H9 (cell line): ENCODE measurements at regions not wholly inside any gene's neighbourhood (a gene's known extent, or its start where the extent isn't known, plus 50 kb on each side); places are given as distances from the start of the nearest gene placed in this dataset.

Experiments
- DNase-seq: peaks from one replicate; pipeline ENCODE4 v3.0.0-alpha.2; 2017
- H2AFZ ChIP-seq: one replicate; pipeline ENCODE4 v1.6.1; 2013; ENCODE audit warnings: mild to moderate bottlenecking, low read length, control low read depth, moderate library complexity
- H2AK5ac ChIP-seq: 2 replicates; pipeline ENCODE4 v1.6.1; 2013; ENCODE audit warnings: low read length, control low read depth, mixed read lengths; ENCODE audit not compliant: insufficient read length
- H2BK120ac ChIP-seq: one replicate; pipeline ENCODE4 v1.6.1; 2013; ENCODE audit warnings: low read depth, mild to moderate bottlenecking, low read length, control low read depth, inconsistent platforms; ENCODE audit not compliant: poor library complexity, severe bottlenecking
- H2BK12ac ChIP-seq: 2 replicates; pipeline ENCODE4 v1.6.1; 2013; ENCODE audit warnings: low read length, control low read depth, mixed read lengths, low read depth; ENCODE audit not compliant: insufficient read length
- H2BK15ac ChIP-seq: 2 replicates; pipeline ENCODE4 v1.6.1; 2013; ENCODE audit warnings: low read depth, low read length, control low read depth
- H2BK20ac ChIP-seq: one replicate; pipeline ENCODE4 v1.6.1; 2013; ENCODE audit warnings: low read depth, mild to moderate bottlenecking, low read length, control low read depth, inconsistent platforms; ENCODE audit not compliant: poor library complexity, severe bottlenecking
- H2BK5ac ChIP-seq: 2 replicates; pipeline ENCODE4 v1.6.1; 2013; ENCODE audit warnings: low read length, control low read depth, mixed read lengths; ENCODE audit not compliant: insufficient read length
- H3K14ac ChIP-seq: 2 replicates; pipeline ENCODE4 v1.6.1; 2013; ENCODE audit warnings: low read length, control low read depth; ENCODE audit not compliant: insufficient read depth
- H3K18ac ChIP-seq: 2 replicates; pipeline ENCODE4 v1.6.1; 2013; ENCODE audit warnings: low read depth, mild to moderate bottlenecking, mixed read lengths, low read length, control low read depth; ENCODE audit not compliant: insufficient read length
- H3K23ac ChIP-seq: 2 replicates; pipeline ENCODE4 v1.6.1; 2013; ENCODE audit warnings: low read length, control low read depth, mixed read lengths, low read depth; ENCODE audit not compliant: insufficient read length
- H3K23me2 ChIP-seq: 2 replicates; pipeline ENCODE4 v1.6.1; 2013; ENCODE audit warnings: low read depth, mild to moderate bottlenecking, mixed read lengths, low read length, control low read depth; ENCODE audit not compliant: insufficient read length, poor library complexity, severe bottlenecking
- H3K27ac ChIP-seq: 2 replicates; pipeline ENCODE4 v1.5.1; 2013; ENCODE audit warnings: low read length, control low read depth, mixed read lengths, low read depth; ENCODE audit not compliant: insufficient read length
- H3K27me3 ChIP-seq: 2 replicates; pipeline ENCODE4 v1.6.1; 2013; ENCODE audit warnings: low read length, control low read depth, inconsistent platforms; ENCODE audit not compliant: insufficient read depth
- H3K4ac ChIP-seq: 2 replicates; pipeline ENCODE4 v1.6.1; 2013; ENCODE audit warnings: low read depth, mild to moderate bottlenecking, control low read depth, inconsistent platforms, low read length, moderate library complexity
- H3K4me1 ChIP-seq: 2 replicates; pipeline ENCODE4 v1.6.1; 2013; ENCODE audit warnings: low read length, control low read depth, inconsistent platforms; ENCODE audit not compliant: insufficient read depth
- H3K4me2 ChIP-seq: 2 replicates; pipeline ENCODE4 v1.6.1; 2013; ENCODE audit warnings: low read length, control low read depth, mixed read lengths; ENCODE audit not compliant: insufficient read length, insufficient read depth
- H3K56ac ChIP-seq: 2 replicates; pipeline ENCODE4 v1.6.1; 2013; ENCODE audit warnings: low read depth, mild to moderate bottlenecking, mixed read lengths, low read length, control low read depth; ENCODE audit not compliant: insufficient read length
- H3K79me1 ChIP-seq: 2 replicates; pipeline ENCODE4 v1.6.1; 2013; ENCODE audit warnings: low read depth, mild to moderate bottlenecking, moderate library complexity, low read length, control low read depth, inconsistent platforms; ENCODE audit not compliant: insufficient read depth, poor library complexity, severe bottlenecking
- H3K79me2 ChIP-seq: 2 replicates; pipeline ENCODE4 v1.6.1; 2013; ENCODE audit warnings: low read length, control low read depth, inconsistent platforms; ENCODE audit not compliant: insufficient read depth
- H3K9ac ChIP-seq: 2 replicates; pipeline ENCODE4 v1.6.1; 2013; ENCODE audit warnings: low read length, control low read depth, mixed read lengths; ENCODE audit not compliant: insufficient read length; ENCODE audit errors: extremely low read depth
- H3K9me3 ChIP-seq: one replicate; pipeline ENCODE4 v1.6.1; 2013; ENCODE audit warnings: low read depth, low read length, inconsistent platforms; ENCODE audit not compliant: control insufficient read depth
- H3T11ph ChIP-seq: one replicate; pipeline ENCODE4 v1.6.1; 2013; ENCODE audit warnings: mild to moderate bottlenecking, low read length, control low read depth, inconsistent platforms
- H4K20me1 ChIP-seq: one replicate; pipeline ENCODE4 v1.6.1; 2013; ENCODE audit not compliant: control insufficient read depth, insufficient read length, insufficient read depth
- H4K5ac ChIP-seq: 2 replicates; pipeline ENCODE4 v1.6.1; 2013; ENCODE audit warnings: low read depth, mild to moderate bottlenecking, mixed read lengths, low read length, control low read depth; ENCODE audit not compliant: insufficient read length
- H4K8ac ChIP-seq: replicated peaks from 2 replicates; pipeline ENCODE4 v1.6.1; 2013; ENCODE audit warnings: low read length, control low read depth, mixed read lengths, low read depth; ENCODE audit not compliant: insufficient read length
- H4K91ac ChIP-seq: 2 replicates; pipeline ENCODE4 v1.6.1; 2013; ENCODE audit warnings: low read depth, mild to moderate bottlenecking, moderate library complexity, mixed read lengths, low read length, control low read depth; ENCODE audit not compliant: insufficient read length
- H3K27ac Mint-ChIP-seq, 3 experiments: 2 replicates in 2 of 3; 3 replicates in 1 of 3; pipeline ENCODE4 v1.8.0; 2020 to 2021; ENCODE audit warnings: mixed read lengths in 3 of 3, mild to moderate bottlenecking in 1 of 3, moderate library complexity in 1 of 3
- H3K27me3 Mint-ChIP-seq: 2 replicates; pipeline ENCODE4 v1.8.0; 2021; ENCODE audit warnings: low read depth, mild to moderate bottlenecking, moderate library complexity, mixed read lengths
- H3K36me3 Mint-ChIP-seq, 3 experiments: 2 replicates in 2 of 3; 3 replicates in 1 of 3; pipeline ENCODE4 v1.8.0; 2020 to 2021; ENCODE audit warnings: low read depth in 3 of 3, mixed read lengths in 3 of 3; ENCODE audit not compliant: insufficient read depth in 1 of 3
- H3K4me1 Mint-ChIP-seq, 2 experiments: 2 replicates each; pipeline ENCODE4 v1.8.0; 2020; ENCODE audit warnings: mixed read lengths in 2 of 2
- H3K4me3 Mint-ChIP-seq, 2 experiments: 2 replicates in 1 of 2; 3 replicates in 1 of 2; pipeline ENCODE4 v1.8.0; 2020 to 2021; ENCODE audit warnings: mild to moderate bottlenecking in 2 of 2, mixed read lengths in 2 of 2, moderate library complexity in 1 of 2
- H3K9me3 Mint-ChIP-seq, 2 experiments: 2 replicates in 1 of 2; 3 replicates in 1 of 2; pipeline ENCODE4 v1.8.0; 2020; ENCODE audit warnings: mild to moderate bottlenecking in 2 of 2, mixed read lengths in 2 of 2, moderate library complexity in 1 of 2
- CTCF ChIP-seq: fragments of 200-600 bp; sonication (generic); conservative IDR thresholded peaks from 3 replicates; pipeline ENCODE4 v1.8.0; 2021; ENCODE audit warnings: antibody characterized with exemption, mild to moderate bottlenecking
- WGBS: extraction: QIAGEN DNeasy Blood & Tissue Kit; methylation state at CpG from one replicate; pipeline ENCODE4 v1.1.7; 2013; ENCODE audit warnings: missing lambda C conversion rate, low lambda C conversion rate, mixed read lengths; ENCODE audit not compliant: insufficient read length; ENCODE audit errors: extremely low coverage; 5-methylcytosine and 5-hydroxymethylcytosine counted together

DNA sequence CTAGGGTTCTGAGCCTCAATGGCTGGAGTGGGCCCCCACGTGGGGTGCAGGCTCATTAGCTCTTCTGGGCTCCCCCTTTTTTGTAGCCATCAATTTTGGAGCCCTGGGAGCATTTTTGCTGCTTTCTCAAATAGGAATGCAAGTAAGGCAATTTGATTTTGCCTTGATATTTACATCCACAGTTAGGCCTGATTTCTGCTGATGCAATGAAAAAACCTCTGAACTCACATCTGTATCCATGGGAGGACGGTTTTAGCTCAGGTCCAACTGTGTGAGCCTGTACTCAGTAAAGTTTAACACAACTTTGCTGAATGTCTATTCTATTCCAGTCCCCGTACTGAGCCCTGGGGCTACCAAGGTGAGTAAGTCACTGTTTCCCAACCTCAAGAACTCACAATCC, 425.0 kb downstream of the HAPSTR1 start:
- H2AK5ac ChIP-seq = no peak overlapping the region
- no peak for TF ChIP-seq CTCF
- H4K91ac ChIP-seq = no peak overlapping the region
- no peaks in the 10 kb centered on the region for H3K79me2 ChIP-seq
- no peaks in the 10 kb centered on the region for H3K23me2 ChIP-seq
- H3T11ph ChIP-seq = no peak overlapping the region
- no peak overlapping the region for H3K27ac ChIP-seq
- H3K4ac ChIP-seq = no peak overlapping the region
- H3K23ac ChIP-seq = no peak overlapping the region
- H3K4me3 Mint-ChIP-seq = no peak overlapping the region
- H3K27me3 Mint-ChIP-seq = no peaks in the 10 kb centered on the region; the same call in 1 of the 2 replicates
- H2BK20ac ChIP-seq = no peak overlapping the region
- no peak overlapping the region for H2BK15ac ChIP-seq
- H3K56ac ChIP-seq = no peak overlapping the region
- no CpG with 5 or more reads among the region's 3 CpGs for WGBS
- H3K4me1 Mint-ChIP-seq = peaks cover 0 to 3% of the 10 kb centered on the region in 2 experiments; a peak in 2 of 4 replicates
- H3K9me3 ChIP-seq = no peaks in the 10 kb centered on the region
- H2AFZ ChIP-seq = no peak overlapping the region
- H3K79me1 ChIP-seq = no peaks in the 10 kb centered on the region
- no peak overlapping the region for H2BK5ac ChIP-seq
- H3K9me3 Mint-ChIP-seq = peaks cover 4 to 13% of the 10 kb centered on the region in 2 experiments; a peak in 3 of 5 replicates
- no peak overlapping the region for H4K5ac ChIP-seq
- no peak overlapping the region for H3K14ac ChIP-seq
- DNase-seq = no peak
- no peak overlapping the region for H3K27ac Mint-ChIP-seq
- H3K36me3 Mint-ChIP-seq = peaks cover 2 to 10% (median 4%) of the 10 kb centered on the region in 3 experiments; a peak in 4 of 7 replicates
- no peaks in the 10 kb centered on the region; the same call in 1 of the 2 replicates for H3K4me1 ChIP-seq
- no peaks in the 10 kb centered on the region for H4K20me1 ChIP-seq
- no peak overlapping the region for H4K8ac ChIP-seq
- H2BK12ac ChIP-seq = no peak overlapping the region
- H3K27me3 ChIP-seq = no peaks in the 10 kb centered on the region
- H3K18ac ChIP-seq = no peak overlapping the region
- H3K9ac ChIP-seq = no peak overlapping the region
- H3K4me2 ChIP-seq = no peak overlapping the region
- no peak overlapping the region for H2BK120ac ChIP-seq
